SU-DHL-6 (cell line): ENCODE measurements at regions not wholly inside any gene's neighbourhood (a gene's known extent, or its start where the extent isn't known, plus 50 kb on each side); places are given as distances from the start of the nearest gene placed in this dataset.

Source experiments
- CTCF ChIP-seq: fragments of 200-600 bp; sonication (generic); IDR thresholded peaks from one replicate; pipeline ENCODE4 v1.5.1; 2017; ENCODE audit warnings: antibody characterized with exemption, mild to moderate bottlenecking, low read length, moderate library complexity; ENCODE audit not compliant: insufficient read depth, poor library complexity, severe bottlenecking
- EZH2phosphoT487 ChIP-seq: fragments of 200-600 bp; sonication (generic), shearing (Covaris generic); conservative IDR thresholded peaks from 2 replicates; pipeline ENCODE4 v1.6.1; 2018; ENCODE audit warnings: mild to moderate bottlenecking, antibody characterized with exemption, low read length, moderate library complexity, mixed read lengths

DNA sequence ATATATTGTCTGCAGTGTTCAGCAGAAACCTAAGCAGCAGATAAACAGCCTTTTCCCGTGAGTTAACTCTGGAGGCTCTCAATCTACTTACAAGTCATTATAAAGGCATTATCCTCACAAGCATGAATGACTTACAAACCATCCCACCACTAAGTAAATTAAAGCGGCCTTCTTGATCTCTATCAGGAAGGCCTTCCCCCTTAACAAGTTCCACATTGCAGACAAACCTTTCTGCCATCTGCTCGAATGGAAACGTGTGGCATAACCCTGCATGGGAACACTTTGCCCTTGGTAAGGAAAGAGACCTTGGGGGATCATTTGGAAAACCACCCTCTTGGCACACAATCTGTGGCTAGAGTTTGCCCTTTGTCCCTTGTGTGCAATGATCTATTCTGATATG lies 199.5 kb downstream of the OSR1 start:
- TF ChIP-seq CTCF (no peak), EZH2phosphoT487 (no peak)
